OCI-LY7 (cell line): ENCODE measurements at regions not wholly inside any gene's neighbourhood (a gene's known extent, or its start where the extent isn't known, plus 50 kb on each side); places are given as distances from the start of the nearest gene placed in this dataset.
A peak's percentile ranks its signal among the peaks of the same experiment; 100 is the strongest.

ENCODE experiments used
- BruUV-seq: library from RNA; stranded (reverse); fragments of 400-500 nt; replicated peaks from 2 replicates; lab custom pipeline; 2021; lab: Mats Ljungman, UMichigan
- CTCF ChIA-PET: fragments of 300-600 bp; sonication (Branson Sonifier 250); formaldehyde crosslinking; loops from one replicate; lab custom pipeline; 2022; ENCODE audit warnings: antibody characterized with exemption; ENCODE audit not compliant: unreplicated experiment; lab: Charles Lee
- POLR2A ChIA-PET: fragments of 300-600 bp; sonication (Branson Sonifier 250); formaldehyde crosslinking; loops from one replicate; lab custom pipeline; 2022; ENCODE audit warnings: antibody characterized with exemption; lab: Charles Lee
- DNase-seq: peaks from one replicate; pipeline ENCODE4 v3.0.0-alpha.2; 2015; ENCODE audit warnings: low spot score
- H2AFZ ChIP-seq: fragments of 200-600 bp; sonication (generic), shearing (Covaris generic); 2 replicates; pipeline ENCODE4 v1.6.1; 2014; ENCODE audit warnings: mild to moderate bottlenecking, antibody characterized with exemption, low read length, moderate library complexity
- H3K27ac ChIP-seq: fragments of 200-600 bp; sonication (generic); 2 replicates; pipeline ENCODE4 v1.5.1; 2014; ENCODE audit warnings: mixed run types, low read depth, mild to moderate bottlenecking, moderate library complexity, low read length, inconsistent platforms; ENCODE audit not compliant: poor library complexity, severe bottlenecking
- H3K36me3 ChIP-seq: fragments of 200-600 bp; sonication (generic); 2 replicates; pipeline ENCODE4 v1.6.1; 2014; ENCODE audit warnings: mild to moderate bottlenecking, antibody characterized with exemption, low read length, moderate library complexity, mixed read lengths; ENCODE audit not compliant: insufficient read depth
- H3K4me1 ChIP-seq: fragments of 200-600 bp; sonication (generic); 2 replicates; pipeline ENCODE4 v1.5.1; 2014; ENCODE audit warnings: mild to moderate bottlenecking, low read length; ENCODE audit not compliant: insufficient read depth, poor library complexity, severe bottlenecking
- H3K4me2 ChIP-seq: fragments of 200-600 bp; sonication (generic); 2 replicates; pipeline ENCODE4 v1.6.1; 2014; ENCODE audit warnings: mild to moderate bottlenecking, low read length
- H3K4me3 ChIP-seq: fragments of 200-600 bp; sonication (generic); 2 replicates; pipeline ENCODE4 v1.5.1; 2014; ENCODE audit warnings: mild to moderate bottlenecking, low read depth, low read length; ENCODE audit not compliant: poor library complexity, severe bottlenecking
- H3K79me2 ChIP-seq: fragments of 200-600 bp; sonication (generic); 2 replicates; pipeline ENCODE4 v1.6.1; 2016; ENCODE audit warnings: low read depth, mild to moderate bottlenecking, low read length, moderate library complexity, mixed read lengths; ENCODE audit not compliant: insufficient read depth
- H3K9me2 ChIP-seq: fragments of 200-600 bp; sonication (generic); 2 replicates; pipeline ENCODE4 v1.6.1; 2016; ENCODE audit warnings: mild to moderate bottlenecking, low read length, mixed read lengths; ENCODE audit not compliant: insufficient read depth
- H3K9me3 ChIP-seq: fragments of 200-600 bp; sonication (generic); 2 replicates; pipeline ENCODE4 v1.6.1; 2014; ENCODE audit warnings: mild to moderate bottlenecking, mixed run types, low read length, mixed read lengths
- H4K20me1 ChIP-seq: fragments of 200-600 bp; sonication (generic); 2 replicates; pipeline ENCODE4 v1.6.1; 2014; ENCODE audit warnings: mild to moderate bottlenecking, antibody characterized with exemption, low read length, moderate library complexity, mixed read lengths; ENCODE audit not compliant: insufficient read depth
- CTCF ChIP-seq: fragments of 200-600 bp; sonication (generic); conservative IDR thresholded peaks from 2 replicates; pipeline ENCODE4 v1.5.1; 2014; ENCODE audit warnings: mild to moderate bottlenecking, antibody characterized with exemption, low read length, moderate library complexity, mixed read lengths
- EZH2phosphoT487 ChIP-seq: fragments of 200-600 bp; sonication (generic); IDR thresholded peaks from 2 replicates; pipeline ENCODE4 v1.6.1; 2018; ENCODE audit warnings: low read depth, borderline replicate concordance, mild to moderate bottlenecking, mixed run types, antibody characterized with exemption, low read length, moderate library complexity, mixed read lengths
- intact Hi-C: fragments of 100-400 bp; cut with micrococcal nuclease; formaldehyde crosslinking; loops from one replicate; pipeline ENCODE4 v1.10.0; 2022; ENCODE audit not compliant: unreplicated experiment

DNA sequence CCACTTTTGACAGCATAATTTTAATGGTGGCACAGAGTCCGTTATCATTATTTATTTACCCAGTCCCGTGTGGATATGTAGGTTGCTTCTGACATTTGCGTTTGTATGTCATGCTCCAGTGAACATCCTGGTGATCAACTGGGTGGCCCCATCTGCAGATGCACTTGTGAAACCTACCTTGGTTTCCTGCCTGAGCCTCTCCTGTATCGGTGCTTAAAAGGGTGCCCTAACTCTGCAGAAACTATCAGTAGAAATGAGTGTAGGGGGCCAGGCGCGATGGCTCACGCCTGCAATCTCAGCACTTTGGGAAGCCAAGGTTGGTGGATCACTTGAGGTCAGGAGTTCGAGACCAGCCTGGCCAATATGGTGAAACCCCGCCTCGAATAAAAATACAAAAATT is 92.1 kb upstream of the IER5L start:
- TF ChIP-seq CTCF (no peak), EZH2phosphoT487 (no peak)
- Histone ChIP-seq H3K79me2 (no peaks in the 10 kb centered on the region), H2AFZ (peak overlapping the region; percentile 68; the same call in 1 of the 2 replicates), H3K4me3 (peak overlapping the region; percentile 49), H3K9me3 (no peaks in the 10 kb centered on the region), H4K20me1 (no peaks in the 10 kb centered on the region), H3K27ac (peak overlapping the region; percentile 87), H3K4me2 (peak overlapping the region; percentile 78), H3K36me3 (no peaks in the 10 kb centered on the region), H3K9me2 (no peaks in the 10 kb centered on the region), H3K4me1 (peaks cover 50% of the 10 kb centered on the region)
- CTCF ChIA-PET, result no interaction called here
- BruUV-seq, result no TSS peak
- intact Hi-C loops, result loop anchor here (1.0 to 5.0 kb wide), 2 partner anchors 34 to 128 kb away; no protein-coding TSS in a partner anchor
- peak; percentile 97 for DNase-seq
- POLR2A ChIA-PET, result no interaction called here

GRCh38 chr9:129267141-129267540 is 89.1 kb upstream of the IER5L start:
- H3K9me3 ChIP-seq, result no peaks in the 10 kb centered on the region
- TF ChIP-seq CTCF (no peak), EZH2phosphoT487 (no peak)
- H3K36me3 ChIP-seq, result no peaks in the 10 kb centered on the region
- intact Hi-C loops, result no loop called here
- POLR2A ChIA-PET, result no interaction called here
- no peaks in the 10 kb centered on the region for H3K79me2 ChIP-seq
- no peak overlapping the region; the same call in 1 of the 2 replicates for H2AFZ ChIP-seq
- H3K4me2 ChIP-seq, result no peak overlapping the region
- H3K27ac ChIP-seq, result no peak overlapping the region
- H3K4me1 ChIP-seq, result peaks cover 44% of the 10 kb centered on the region
- H3K4me3 ChIP-seq, result no peak overlapping the region
- no peaks in the 10 kb centered on the region for H3K9me2 ChIP-seq
- no peaks in the 10 kb centered on the region for H4K20me1 ChIP-seq
- no peak for DNase-seq
- no TSS peak for BruUV-seq
- CTCF ChIA-PET, result no interaction called here

- intact Hi-C loops, result no loop called here
- Histone ChIP-seq H3K9me2 (no peaks in the 10 kb centered on the region), H3K4me1 (peaks cover 43% of the 10 kb centered on the region), H2AFZ (no peak overlapping the region), H3K27ac (no peak overlapping the region), H3K36me3 (no peaks in the 10 kb centered on the region), H3K4me2 (no peak overlapping the region), H4K20me1 (no peaks in the 10 kb centered on the region), H3K79me2 (no peaks in the 10 kb centered on the region), H3K4me3 (no peak overlapping the region), H3K9me3 (no peaks in the 10 kb centered on the region)
- CTCF ChIA-PET, result no interaction called here
- POLR2A ChIA-PET, result no interaction called here
- TF ChIP-seq EZH2phosphoT487 (no peak), CTCF (no peak)
- no peak for DNase-seq
- BruUV-seq, result no TSS peak
Observed at GRCh38 chr9:129266536-129266935, 88.5 kb upstream of the IER5L start.
